Stimulated activated CD4-positive, alpha-beta T cell treated with anti-CD3 and anti-CD28 coated beads, TNF-alpha, amount 100 ng/mL, for 24 hours (primary cell): ENCODE measurements at regions not wholly inside any gene's neighbourhood (a gene's known extent, or its start where the extent isn't known, plus 50 kb on each side); places are given as distances from the start of the nearest gene placed in this dataset.
"Not testable (repeated sequence)": the region's sequence is repeated elsewhere in the genome, so short reads cannot be mapped to it uniquely, and the experiment has no call there.

Experiments
- DNase-seq, 3 experiments: peaks; one replicate each; pipeline ENCODE4 v3.0.0-alpha.2; 2020; ENCODE audit warnings: low read depth in 3 of 3

GRCh38 chr6:147909640-147910039, 401.1 kb downstream of the SAMD5 start:
- DNase-seq = no peak

- DNase-seq = no peak
Measured at GRCh38 chr6:147910281-147910680, 401.8 kb downstream of the SAMD5 start.

- no peak for DNase-seq
Measured at GRCh38 chr6:147911057-147911456, 402.6 kb downstream of the SAMD5 start.

- DNase-seq = no peak
Measured at GRCh38 chr6:147911686-147912085, 403.2 kb downstream of the SAMD5 start.

GRCh38 chr6:147922799-147923198, 414.3 kb downstream of the SAMD5 start:
- no peak for DNase-seq

GRCh38 chr6:147924598-147924997, 416.1 kb downstream of the SAMD5 start:
- DNase-seq = no peak

GRCh38 chr6:147925826-147926225, 416.8 kb upstream of the SASH1 start:
- no peak for DNase-seq

- no peak for DNase-seq
Measured at GRCh38 chr6:147930745-147931144, 411.9 kb upstream of the SASH1 start.

- no peak for DNase-seq
Measured at GRCh38 chr6:147933224-147933623, 409.4 kb upstream of the SASH1 start.

- DNase-seq = no peak
Measured at GRCh38 chr6:147935656-147936055, 407.0 kb upstream of the SASH1 start.

GRCh38 chr6:147936703-147937470, 405.8 kb upstream of the SASH1 start:
- no peak for DNase-seq

- no peak for DNase-seq
Measured at GRCh38 chr6:147941143-147941542, 401.5 kb upstream of the SASH1 start.

- DNase-seq = no peak
Measured at GRCh38 chr6:147942363-147942762, 400.3 kb upstream of the SASH1 start.

GRCh38 chr6:147944122-147944521, 398.5 kb upstream of the SASH1 start:
- DNase-seq = no peak

GRCh38 chr6:147947521-147947920, 395.1 kb upstream of the SASH1 start:
- no peak for DNase-seq

- DNase-seq = no peak
Measured at GRCh38 chr6:147949981-147950622, 392.5 kb upstream of the SASH1 start.

- no peak for DNase-seq
Measured at GRCh38 chr6:147950623-147950987, 392.0 kb upstream of the SASH1 start.

- no peak for DNase-seq
Measured at GRCh38 chr6:147951726-147952125, 390.9 kb upstream of the SASH1 start.

GRCh38 chr6:147954938-147955337, 387.7 kb upstream of the SASH1 start:
- no peak for DNase-seq

- DNase-seq = no peak
Measured at GRCh38 chr6:147958683-147959082, 384.0 kb upstream of the SASH1 start.

GRCh38 chr6:147961481-147962141, 381.0 kb upstream of the SASH1 start:
- no peak for DNase-seq

GRCh38 chr6:147965448-147965847, 377.2 kb upstream of the SASH1 start:
- DNase-seq = not testable (repeated sequence)

GRCh38 chr6:147970970-147971369, 371.7 kb upstream of the SASH1 start:
- no peak for DNase-seq
